Osteoblast (primary cell): ENCODE measurements at regions not wholly inside any gene's neighbourhood (a gene's known extent, or its start where the extent isn't known, plus 50 kb on each side); places are given as distances from the start of the nearest gene placed in this dataset.

Source experiments
- DNase-seq: peaks from one replicate; pipeline ENCODE4 v3.0.0; 2011; ENCODE audit warnings: low spot score, mixed read lengths; ENCODE audit not compliant: insufficient read length; ENCODE audit errors: missing footprints
- H2AFZ ChIP-seq: 2 replicates; pipeline ENCODE4 v1.6.0; 2011; ENCODE audit warnings: mild to moderate bottlenecking, low read length
- H3K27ac ChIP-seq: 2 replicates; pipeline ENCODE4 v1.5.1; 2011; ENCODE audit warnings: mild to moderate bottlenecking, low read depth, low read length, moderate library complexity
- H3K27me3 ChIP-seq: 2 replicates; pipeline ENCODE4 v1.6.0; 2012; ENCODE audit warnings: mild to moderate bottlenecking, control low read depth, inconsistent platforms, low read length, moderate library complexity; ENCODE audit not compliant: insufficient read depth
- H3K36me3 ChIP-seq: 2 replicates; pipeline ENCODE4 v1.5.1; 2011; ENCODE audit warnings: mild to moderate bottlenecking, low read length, control low read depth, moderate library complexity; ENCODE audit not compliant: insufficient read depth
- H3K4me1 ChIP-seq: 2 replicates; pipeline ENCODE4 v1.5.1; 2011; ENCODE audit warnings: mild to moderate bottlenecking, low read length, control low read depth, moderate library complexity; ENCODE audit not compliant: insufficient read depth
- H3K4me2 ChIP-seq: 2 replicates; pipeline ENCODE4 v1.6.0; 2011; ENCODE audit warnings: mild to moderate bottlenecking, low read length; ENCODE audit not compliant: insufficient read depth
- H3K4me3 ChIP-seq: fragments of 200-600 bp; sonication (generic); 3 replicates; pipeline ENCODE4 v1.5.1; 2012; ENCODE audit warnings: mild to moderate bottlenecking, low read length, inconsistent platforms; ENCODE audit not compliant: insufficient read depth
- H3K79me2 ChIP-seq: 2 replicates; pipeline ENCODE4 v1.6.0; 2012; ENCODE audit warnings: mild to moderate bottlenecking, low read length, control low read depth, inconsistent platforms; ENCODE audit not compliant: insufficient read depth
- H3K9me3 ChIP-seq: 2 replicates; pipeline ENCODE4 v1.5.1; 2011; ENCODE audit warnings: low read depth, low read length, control low read depth
- H4K20me1 ChIP-seq: 2 replicates; pipeline ENCODE4 v1.6.0; 2012; ENCODE audit warnings: mild to moderate bottlenecking, low read length, control low read depth; ENCODE audit not compliant: insufficient read depth
- TF ChIP-seq, protein P1 (sequence below): IDR thresholded peaks from 2 replicates; pipeline ENCODE4 v1.5.1; 2011; ENCODE audit warnings: mild to moderate bottlenecking, low read depth, low read length, moderate library complexity; ENCODE audit errors: extremely low read depth

DNA sequence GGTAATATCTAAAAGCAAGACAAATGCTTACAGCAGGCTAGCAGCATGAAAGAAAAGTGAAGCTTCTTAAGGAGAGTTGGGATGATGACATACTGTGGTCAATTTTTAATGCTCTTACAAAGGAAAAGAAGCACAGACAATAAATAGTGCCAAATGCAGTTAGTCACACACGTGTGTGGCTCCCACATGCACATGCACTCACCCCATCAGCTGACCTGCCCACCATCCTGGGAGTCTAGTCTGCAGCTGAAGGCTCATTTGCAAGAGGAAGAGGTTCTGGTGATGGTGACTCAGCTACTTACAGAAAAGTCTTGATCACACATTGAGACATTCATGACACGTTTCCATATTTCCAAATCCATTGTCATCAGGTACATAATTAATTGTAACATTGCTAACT is 129.3 kb downstream of the MRPL36 start:
- Histone ChIP-seq H3K4me1 (no peaks in the 10 kb centered on the region), H4K20me1 (no peaks in the 10 kb centered on the region), H3K4me3 (no peak overlapping the region), H3K36me3 (no peaks in the 10 kb centered on the region), H3K27me3 (peaks cover 63% of the 10 kb centered on the region), H3K9me3 (no peaks in the 10 kb centered on the region), H3K79me2 (no peaks in the 10 kb centered on the region), H3K4me2 (no peak overlapping the region), H2AFZ (no peak overlapping the region), H3K27ac (no peak overlapping the region)
- no peak for DNase-seq
- TF ChIP-seq, protein P1, sequence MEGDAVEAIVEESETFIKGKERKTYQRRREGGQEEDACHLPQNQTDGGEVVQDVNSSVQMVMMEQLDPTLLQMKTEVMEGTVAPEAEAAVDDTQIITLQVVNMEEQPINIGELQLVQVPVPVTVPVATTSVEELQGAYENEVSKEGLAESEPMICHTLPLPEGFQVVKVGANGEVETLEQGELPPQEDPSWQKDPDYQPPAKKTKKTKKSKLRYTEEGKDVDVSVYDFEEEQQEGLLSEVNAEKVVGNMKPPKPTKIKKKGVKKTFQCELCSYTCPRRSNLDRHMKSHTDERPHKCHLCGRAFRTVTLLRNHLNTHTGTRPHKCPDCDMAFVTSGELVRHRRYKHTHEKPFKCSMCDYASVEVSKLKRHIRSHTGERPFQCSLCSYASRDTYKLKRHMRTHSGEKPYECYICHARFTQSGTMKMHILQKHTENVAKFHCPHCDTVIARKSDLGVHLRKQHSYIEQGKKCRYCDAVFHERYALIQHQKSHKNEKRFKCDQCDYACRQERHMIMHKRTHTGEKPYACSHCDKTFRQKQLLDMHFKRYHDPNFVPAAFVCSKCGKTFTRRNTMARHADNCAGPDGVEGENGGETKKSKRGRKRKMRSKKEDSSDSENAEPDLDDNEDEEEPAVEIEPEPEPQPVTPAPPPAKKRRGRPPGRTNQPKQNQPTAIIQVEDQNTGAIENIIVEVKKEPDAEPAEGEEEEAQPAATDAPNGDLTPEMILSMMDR, result no peak

GRCh38 chr5:1669276-1670155 is 130.1 kb downstream of the MRPL36 start:
- Histone ChIP-seq H3K4me2 (no peak overlapping the region), H3K79me2 (no peaks in the 10 kb centered on the region), H3K36me3 (no peaks in the 10 kb centered on the region), H4K20me1 (no peaks in the 10 kb centered on the region), H3K9me3 (no peaks in the 10 kb centered on the region), H2AFZ (no peak overlapping the region), H3K27me3 (peaks cover 63% of the 10 kb centered on the region), H3K4me3 (no peak overlapping the region), H3K4me1 (no peaks in the 10 kb centered on the region), H3K27ac (no peak overlapping the region)
- DNase-seq, result no peak
- TF ChIP-seq, protein P1, result no peak

DNA sequence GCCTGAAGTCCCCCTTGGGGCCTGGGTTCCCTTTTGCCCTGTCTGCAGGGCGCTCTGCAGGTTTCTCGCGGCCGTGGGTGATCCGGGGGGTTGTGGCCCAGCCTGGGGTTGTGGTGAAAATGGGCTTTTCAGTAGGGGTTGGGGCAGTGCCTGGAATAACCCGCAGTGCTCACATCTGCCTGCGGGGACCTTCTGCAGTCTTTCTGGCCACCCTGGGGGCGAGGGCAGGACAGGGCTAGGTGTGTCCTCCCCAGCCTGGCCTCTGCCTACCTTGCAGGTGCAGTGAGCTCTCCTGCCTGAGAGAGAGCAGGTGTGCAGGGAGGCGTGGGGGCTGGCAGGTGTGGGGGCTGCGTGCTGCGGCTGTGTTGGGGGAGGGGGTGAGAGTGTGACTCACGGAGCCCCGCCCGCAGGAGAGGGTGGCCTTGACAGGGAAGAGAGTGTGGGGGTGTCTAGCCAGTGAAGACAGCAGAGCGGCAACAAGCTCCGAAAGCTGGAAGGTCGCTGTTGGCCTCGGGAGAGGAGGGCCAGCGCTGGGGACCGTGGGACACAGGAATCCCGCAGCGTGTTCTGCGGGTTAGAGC is 131.4 kb downstream of the MRPL36 start:
- Histone ChIP-seq H3K27ac (no peak overlapping the region), H3K4me2 (no peak overlapping the region), H3K79me2 (no peaks in the 10 kb centered on the region), H3K9me3 (no peaks in the 10 kb centered on the region), H3K27me3 (peaks cover 61% of the 10 kb centered on the region), H2AFZ (no peak overlapping the region), H3K36me3 (no peaks in the 10 kb centered on the region), H3K4me3 (no peak overlapping the region), H3K4me1 (no peaks in the 10 kb centered on the region), H4K20me1 (no peaks in the 10 kb centered on the region)
- peak; percentile 80 for DNase-seq
- TF ChIP-seq, protein P1, result no peak

- DNase-seq, result no peak
- no peaks in the 10 kb centered on the region for H3K9me3 ChIP-seq
- H3K4me3 ChIP-seq, result no peak overlapping the region
- peaks cover 56% of the 10 kb centered on the region for H3K27me3 ChIP-seq
- H3K36me3 ChIP-seq, result no peaks in the 10 kb centered on the region
- H3K27ac ChIP-seq, result no peak overlapping the region
- no peaks in the 10 kb centered on the region for H3K79me2 ChIP-seq
- H2AFZ ChIP-seq, result no peak overlapping the region
- TF ChIP-seq, protein P1, result no peak
- no peaks in the 10 kb centered on the region for H3K4me1 ChIP-seq
- H4K20me1 ChIP-seq, result no peaks in the 10 kb centered on the region
- H3K4me2 ChIP-seq, result no peak overlapping the region
These were observed 131.9 kb downstream of the MRPL36 start for GRCh38 chr5:1667648-1668140.
